ENCODE measurements at regions not wholly inside any gene's neighbourhood (a gene's known extent, or its start where the extent isn't known, plus 50 kb on each side); places are given as distances from the start of the nearest gene placed in this dataset.
"Not testable (repeated sequence)": the region's sequence is repeated elsewhere in the genome, so short reads cannot be mapped to it uniquely, and the experiment has no call there.

DNA sequence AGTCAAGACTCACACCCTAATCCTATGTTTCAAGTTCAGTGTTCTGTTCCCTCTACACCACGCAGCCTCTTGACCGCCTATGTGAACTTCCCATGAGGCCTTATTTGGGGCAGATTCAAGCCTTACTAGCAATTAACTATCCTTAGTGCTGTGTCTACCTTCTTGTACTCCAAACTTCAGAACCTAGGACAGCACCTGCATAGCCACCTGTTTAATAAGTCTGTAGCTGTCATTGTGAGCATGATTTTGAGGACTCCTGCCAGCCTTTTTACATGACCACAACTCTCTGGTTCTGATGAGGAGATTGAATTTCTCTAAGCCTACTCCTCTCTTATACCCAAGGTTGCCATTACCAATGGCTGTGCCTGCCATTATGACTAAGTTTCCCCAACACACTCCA is 50.8 kb upstream of the PCSK1 start:
- TF ChIP-seq CTCF (conservative IDR thresholded peaks at IDR 0.05), result no peak
- Mint-ChIP-seq H3K4me3 (no peak overlapping the region), H3K4me1 (ENCODE audit: unreplicated experiment) (no peaks in the 10 kb centered on the region), H3K36me3 (no peaks in the 10 kb centered on the region), H3K27me3 (peaks cover 20% of the 10 kb centered on the region), H3K9me3 (no peaks in the 10 kb centered on the region), H3K27ac (no peak overlapping the region)
- no peak for DNase-seq (ENCODE audit: extremely low spot score, unreplicated experiment)

GRCh38 chr5:96487859-96488258 is 54.8 kb upstream of the PCSK1 start:
- H3K36me3 Mint-ChIP-seq, result no peaks in the 10 kb centered on the region
- H3K9me3 Mint-ChIP-seq, result no peaks in the 10 kb centered on the region
- H3K27ac Mint-ChIP-seq, result no peak overlapping the region
- DNase-seq (ENCODE audit: extremely low spot score, unreplicated experiment), result no peak
- no peak overlapping the region for H3K4me3 Mint-ChIP-seq
- H3K4me1 Mint-ChIP-seq (ENCODE audit: unreplicated experiment), result no peaks in the 10 kb centered on the region
- TF ChIP-seq CTCF (conservative IDR thresholded peaks at IDR 0.05), result no peak
- peaks cover 25% of the 10 kb centered on the region for H3K27me3 Mint-ChIP-seq

DNA sequence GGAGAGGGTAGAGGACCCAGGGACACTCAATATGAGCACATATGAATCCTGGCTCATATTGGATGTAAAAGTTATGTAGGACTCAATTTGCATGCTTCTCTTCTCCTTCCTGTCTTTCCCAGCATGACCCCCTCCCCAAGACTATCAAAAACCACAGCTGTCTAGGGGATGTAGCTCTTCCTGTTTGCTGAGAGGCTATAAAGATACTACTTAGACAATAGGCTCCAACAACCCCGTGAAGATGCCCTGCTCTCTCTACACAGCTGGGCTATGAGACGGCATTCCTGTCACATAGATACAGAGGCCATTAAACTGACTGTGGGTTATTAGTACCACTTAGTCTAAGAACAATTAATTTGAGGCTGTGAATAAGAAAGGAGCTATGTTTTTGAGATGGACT is 56.5 kb upstream of the PCSK1 start:
- no peak for TF ChIP-seq CTCF (conservative IDR thresholded peaks at IDR 0.05)
- Mint-ChIP-seq H3K9me3 (no peaks in the 10 kb centered on the region), H3K27me3 (peaks cover 25% of the 10 kb centered on the region), H3K27ac (no peak overlapping the region), H3K4me1 (ENCODE audit: unreplicated experiment) (no peaks in the 10 kb centered on the region), H3K36me3 (no peaks in the 10 kb centered on the region), H3K4me3 (no peak overlapping the region)
- DNase-seq (ENCODE audit: extremely low spot score, unreplicated experiment), result no peak

GRCh38 chr5:96492459-96493047 is 59.5 kb upstream of the PCSK1 start:
- TF ChIP-seq CTCF (conservative IDR thresholded peaks at IDR 0.05), result no peak
- DNase-seq (ENCODE audit: extremely low spot score, unreplicated experiment), result no peak
- no peaks in the 10 kb centered on the region for H3K36me3 Mint-ChIP-seq
- H3K27me3 Mint-ChIP-seq, result peaks cover 12% of the 10 kb centered on the region
- H3K9me3 Mint-ChIP-seq, result no peaks in the 10 kb centered on the region
- H3K4me1 Mint-ChIP-seq (ENCODE audit: unreplicated experiment), result no peaks in the 10 kb centered on the region
- H3K4me3 Mint-ChIP-seq, result no peak overlapping the region
- no peak overlapping the region for H3K27ac Mint-ChIP-seq

GRCh38 chr5:96493219-96493790 is 60.3 kb upstream of the PCSK1 start:
- no peak overlapping the region for H3K27ac Mint-ChIP-seq
- TF ChIP-seq CTCF (conservative IDR thresholded peaks at IDR 0.05), result no peak

GRCh38 chr5:96495412-96495811 is 62.4 kb upstream of the PCSK1 start:
- H3K27me3 Mint-ChIP-seq; H3K36me3 Mint-ChIP-seq; DNase-seq (ENCODE audit: extremely low spot score, unreplicated experiment); H3K27ac Mint-ChIP-seq; H3K9me3 Mint-ChIP-seq; H3K4me3 Mint-ChIP-seq; H3K4me1 Mint-ChIP-seq (ENCODE audit: unreplicated experiment): not testable (repeated sequence)

More at GRCh38 chr5:96493219-96493790, 60.3 kb upstream of the PCSK1 start:
- H3K4me1 Mint-ChIP-seq (ENCODE audit: unreplicated experiment), result no peaks in the 10 kb centered on the region
- DNase-seq (ENCODE audit: extremely low spot score, unreplicated experiment), result no peak
- no peak overlapping the region for H3K4me3 Mint-ChIP-seq
- no peaks in the 10 kb centered on the region for H3K9me3 Mint-ChIP-seq
- H3K36me3 Mint-ChIP-seq, result no peaks in the 10 kb centered on the region
- peaks cover 10% of the 10 kb centered on the region for H3K27me3 Mint-ChIP-seq

GRCh38 chr5:96497027-96497426 is 64.0 kb upstream of the PCSK1 start:
- H3K27ac Mint-ChIP-seq; H3K9me3 Mint-ChIP-seq; H3K4me3 Mint-ChIP-seq; DNase-seq (ENCODE audit: extremely low spot score, unreplicated experiment); H3K27me3 Mint-ChIP-seq; H3K4me1 Mint-ChIP-seq (ENCODE audit: unreplicated experiment); H3K36me3 Mint-ChIP-seq: not testable (repeated sequence)

All from type B pancreatic cell (in vitro differentiated cells).